ENCODE measurements at regions not wholly inside any gene's neighbourhood (a gene's known extent, or its start where the extent isn't known, plus 50 kb on each side); places are given as distances from the start of the nearest gene placed in this dataset.

DNA sequence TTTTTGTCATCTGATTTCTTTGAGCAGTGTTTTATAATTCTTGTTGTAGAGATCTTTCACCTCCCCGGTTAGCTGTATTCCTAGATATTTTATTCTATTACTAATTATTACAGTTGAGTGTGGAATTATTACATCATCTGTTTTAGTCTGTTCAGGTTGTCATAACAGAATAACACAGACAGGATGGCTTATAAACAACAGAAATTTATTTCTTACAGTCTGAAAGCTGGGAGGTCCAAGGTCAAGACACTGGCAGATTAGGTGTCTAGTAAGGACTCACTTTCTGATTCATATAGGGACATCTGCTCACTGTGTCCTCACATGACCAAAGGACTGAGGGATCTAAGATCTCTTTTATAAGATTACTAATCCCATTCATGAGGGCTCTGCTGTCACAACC is 121.3 kb upstream of the THBS1 start:
- Histone ChIP-seq H3F3A (ENCODE audit: insufficient read depth, low read length, poor library complexity, severe bottlenecking) (no peaks in the 10 kb centered on the region), H3K27ac (ENCODE audit: low read length) (no peak overlapping the region), H3K9me3 (ENCODE audit: low read length) (peaks cover 3% of the 10 kb centered on the region), H3K36me3 (ENCODE audit: insufficient read depth, low read length) (no peaks in the 10 kb centered on the region), H3K9ac (ENCODE audit: low read length) (no peak overlapping the region), H3K79me2 (replicated peaks; ENCODE audit: insufficient read depth, low read length) (no peaks in the 10 kb centered on the region), H3K4me3 (ENCODE audit: low read length) (no peak overlapping the region), H3K9me2 (ENCODE audit: insufficient read depth, low read length) (no peaks in the 10 kb centered on the region), H3K27me3 (ENCODE audit: insufficient read depth, low read depth, low read length) (no peaks in the 10 kb centered on the region), H2AFZ (ENCODE audit: low read depth, low read length) (no peak overlapping the region), H3K4me2 (ENCODE audit: low read length) (no peak overlapping the region), H4K20me1 (ENCODE audit: insufficient read depth) (no peaks in the 10 kb centered on the region)
- no peak for TF ChIP-seq EP300 (conservative IDR thresholded peaks at IDR 0.05; ENCODE audit: poor library complexity, severe bottlenecking)
- TF ChIP-seq EZH2 (IDR thresholded peaks at IDR 0.05; ENCODE audit: borderline replicate concordance, insufficient read depth, low read length, poor library complexity, severe bottlenecking): no peak
- TF ChIP-seq TAF1 (IDR thresholded peaks at IDR 0.05; ENCODE audit: low read depth): no peak

DNA sequence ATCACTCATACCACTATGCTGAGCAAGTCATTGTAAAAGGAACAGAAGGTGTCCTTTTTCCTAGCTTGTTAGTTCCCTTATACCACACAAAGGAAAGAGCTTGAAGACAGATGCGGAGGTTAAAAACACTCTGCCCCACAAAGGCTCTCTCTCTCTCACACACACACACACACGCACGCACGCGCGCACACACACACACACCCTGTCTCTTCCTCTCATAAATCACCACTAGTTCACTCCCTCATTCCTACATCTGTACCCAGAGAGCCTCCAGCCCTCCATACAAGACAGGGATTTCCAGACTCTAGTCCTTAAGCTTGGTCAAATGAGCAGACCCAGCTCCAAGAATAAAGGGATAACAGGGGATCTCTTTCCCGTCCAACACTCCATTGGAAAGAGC is 120.1 kb upstream of the THBS1 start:
- H3K4me2 ChIP-seq (ENCODE audit: low read length): no peak overlapping the region

More for the DNA sequence above, 120.1 kb upstream of the THBS1 start:
- H3K27ac ChIP-seq (ENCODE audit: low read length): no peak overlapping the region
- H3F3A ChIP-seq (ENCODE audit: insufficient read depth, low read length, poor library complexity, severe bottlenecking): no peaks in the 10 kb centered on the region
- no peaks in the 10 kb centered on the region for H3K27me3 ChIP-seq (ENCODE audit: insufficient read depth, low read depth, low read length)
- no peaks in the 10 kb centered on the region for H4K20me1 ChIP-seq (ENCODE audit: insufficient read depth)
- no peaks in the 10 kb centered on the region for H3K79me2 ChIP-seq (replicated peaks; ENCODE audit: insufficient read depth, low read length)
- H3K36me3 ChIP-seq (ENCODE audit: insufficient read depth, low read length): no peaks in the 10 kb centered on the region
- H3K9me3 ChIP-seq (ENCODE audit: low read length): peaks cover 3% of the 10 kb centered on the region
- no peak overlapping the region for H3K9ac ChIP-seq (ENCODE audit: low read length)
- no peak for TF ChIP-seq POLR2AphosphoS5 (IDR thresholded peaks at IDR 0.05)
- no peak for TF ChIP-seq TAF1 (IDR thresholded peaks at IDR 0.05; ENCODE audit: low read depth)
- TF ChIP-seq, protein P1, sequence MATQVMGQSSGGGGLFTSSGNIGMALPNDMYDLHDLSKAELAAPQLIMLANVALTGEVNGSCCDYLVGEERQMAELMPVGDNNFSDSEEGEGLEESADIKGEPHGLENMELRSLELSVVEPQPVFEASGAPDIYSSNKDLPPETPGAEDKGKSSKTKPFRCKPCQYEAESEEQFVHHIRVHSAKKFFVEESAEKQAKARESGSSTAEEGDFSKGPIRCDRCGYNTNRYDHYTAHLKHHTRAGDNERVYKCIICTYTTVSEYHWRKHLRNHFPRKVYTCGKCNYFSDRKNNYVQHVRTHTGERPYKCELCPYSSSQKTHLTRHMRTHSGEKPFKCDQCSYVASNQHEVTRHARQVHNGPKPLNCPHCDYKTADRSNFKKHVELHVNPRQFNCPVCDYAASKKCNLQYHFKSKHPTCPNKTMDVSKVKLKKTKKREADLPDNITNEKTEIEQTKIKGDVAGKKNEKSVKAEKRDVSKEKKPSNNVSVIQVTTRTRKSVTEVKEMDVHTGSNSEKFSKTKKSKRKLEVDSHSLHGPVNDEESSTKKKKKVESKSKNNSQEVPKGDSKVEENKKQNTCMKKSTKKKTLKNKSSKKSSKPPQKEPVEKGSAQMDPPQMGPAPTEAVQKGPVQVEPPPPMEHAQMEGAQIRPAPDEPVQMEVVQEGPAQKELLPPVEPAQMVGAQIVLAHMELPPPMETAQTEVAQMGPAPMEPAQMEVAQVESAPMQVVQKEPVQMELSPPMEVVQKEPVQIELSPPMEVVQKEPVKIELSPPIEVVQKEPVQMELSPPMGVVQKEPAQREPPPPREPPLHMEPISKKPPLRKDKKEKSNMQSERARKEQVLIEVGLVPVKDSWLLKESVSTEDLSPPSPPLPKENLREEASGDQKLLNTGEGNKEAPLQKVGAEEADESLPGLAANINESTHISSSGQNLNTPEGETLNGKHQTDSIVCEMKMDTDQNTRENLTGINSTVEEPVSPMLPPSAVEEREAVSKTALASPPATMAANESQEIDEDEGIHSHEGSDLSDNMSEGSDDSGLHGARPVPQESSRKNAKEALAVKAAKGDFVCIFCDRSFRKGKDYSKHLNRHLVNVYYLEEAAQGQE (IDR thresholded peaks at IDR 0.05; ENCODE audit: borderline replicate concordance): no peak
- no peak for TF ChIP-seq RAD21 (conservative IDR thresholded peaks at IDR 0.05)
- TF ChIP-seq, protein P2, sequence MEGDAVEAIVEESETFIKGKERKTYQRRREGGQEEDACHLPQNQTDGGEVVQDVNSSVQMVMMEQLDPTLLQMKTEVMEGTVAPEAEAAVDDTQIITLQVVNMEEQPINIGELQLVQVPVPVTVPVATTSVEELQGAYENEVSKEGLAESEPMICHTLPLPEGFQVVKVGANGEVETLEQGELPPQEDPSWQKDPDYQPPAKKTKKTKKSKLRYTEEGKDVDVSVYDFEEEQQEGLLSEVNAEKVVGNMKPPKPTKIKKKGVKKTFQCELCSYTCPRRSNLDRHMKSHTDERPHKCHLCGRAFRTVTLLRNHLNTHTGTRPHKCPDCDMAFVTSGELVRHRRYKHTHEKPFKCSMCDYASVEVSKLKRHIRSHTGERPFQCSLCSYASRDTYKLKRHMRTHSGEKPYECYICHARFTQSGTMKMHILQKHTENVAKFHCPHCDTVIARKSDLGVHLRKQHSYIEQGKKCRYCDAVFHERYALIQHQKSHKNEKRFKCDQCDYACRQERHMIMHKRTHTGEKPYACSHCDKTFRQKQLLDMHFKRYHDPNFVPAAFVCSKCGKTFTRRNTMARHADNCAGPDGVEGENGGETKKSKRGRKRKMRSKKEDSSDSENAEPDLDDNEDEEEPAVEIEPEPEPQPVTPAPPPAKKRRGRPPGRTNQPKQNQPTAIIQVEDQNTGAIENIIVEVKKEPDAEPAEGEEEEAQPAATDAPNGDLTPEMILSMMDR (IDR thresholded peaks at IDR 0.05; ENCODE audit: poor library complexity, severe bottlenecking): no peak
- TF ChIP-seq SMC3 (conservative IDR thresholded peaks at IDR 0.05; ENCODE audit: poor library complexity): no peak
- TF ChIP-seq EP300 (conservative IDR thresholded peaks at IDR 0.05; ENCODE audit: poor library complexity, severe bottlenecking): no peak
- no peak for TF ChIP-seq MXI1 (conservative IDR thresholded peaks at IDR 0.05; ENCODE audit: poor library complexity, severe bottlenecking)
- TF ChIP-seq EZH2 (IDR thresholded peaks at IDR 0.05; ENCODE audit: borderline replicate concordance, insufficient read depth, low read length, poor library complexity, severe bottlenecking): no peak
- no peak overlapping the region for H3K4me3 ChIP-seq (ENCODE audit: low read length)
- H3K9me2 ChIP-seq (ENCODE audit: insufficient read depth, low read length): no peaks in the 10 kb centered on the region
- no peak overlapping the region for H2AFZ ChIP-seq (ENCODE audit: low read depth, low read length)
